Right ventricle myocardium superior (tissue), 1 donor: ENCODE measurements at regions not wholly inside any gene's neighbourhood (a gene's known extent, or its start where the extent isn't known, plus 50 kb on each side); places are given as distances from the start of the nearest gene placed in this dataset.
"Not testable (repeated sequence)": the region's sequence is repeated elsewhere in the genome, so short reads cannot be mapped to it uniquely, and the experiment has no call there.

Source experiments
- ATAC-seq: fragments of 200-7000 bp; cut with Tn5 transposase; one replicate; pipeline ENCODE4 v1.9.1; 2020; ENCODE audit warnings: mild to moderate bottlenecking; ENCODE audit not compliant: poor library complexity
- DNase-seq: peaks from one replicate; pipeline ENCODE4 v3.0.0-alpha.2; 2020
- intact Hi-C: fragments of 100-400 bp; cut with DNase I; formaldehyde crosslinking; loops from one replicate; pipeline ENCODE4 v1.11.2; 2022
- donor health status: DM: no; HTN: yes; CAD: no; lungs with severe emphysema.

DNA sequence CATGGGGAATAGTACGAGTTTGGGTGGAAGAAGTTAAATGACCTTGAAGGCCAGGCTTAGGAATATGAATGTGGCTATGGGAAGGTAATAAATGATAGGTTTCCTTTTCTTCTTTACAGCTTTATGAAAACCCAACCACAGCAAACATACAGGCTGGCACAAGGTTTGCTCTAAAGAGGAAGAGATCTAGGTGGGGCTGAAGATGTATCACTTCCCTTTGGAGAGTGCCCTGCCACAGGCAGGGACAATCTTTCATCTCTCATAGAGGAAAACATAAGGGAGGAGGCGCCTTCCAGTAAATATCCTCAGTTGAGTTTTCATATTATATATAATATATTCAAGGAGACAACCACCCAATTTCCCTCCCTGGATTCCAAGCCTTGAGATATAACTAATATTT lies 72.9 kb upstream of the FRMD6 start:
- DNase-seq (no peak), ATAC-seq (no peak)
- intact Hi-C loops = no loop called here

DNA sequence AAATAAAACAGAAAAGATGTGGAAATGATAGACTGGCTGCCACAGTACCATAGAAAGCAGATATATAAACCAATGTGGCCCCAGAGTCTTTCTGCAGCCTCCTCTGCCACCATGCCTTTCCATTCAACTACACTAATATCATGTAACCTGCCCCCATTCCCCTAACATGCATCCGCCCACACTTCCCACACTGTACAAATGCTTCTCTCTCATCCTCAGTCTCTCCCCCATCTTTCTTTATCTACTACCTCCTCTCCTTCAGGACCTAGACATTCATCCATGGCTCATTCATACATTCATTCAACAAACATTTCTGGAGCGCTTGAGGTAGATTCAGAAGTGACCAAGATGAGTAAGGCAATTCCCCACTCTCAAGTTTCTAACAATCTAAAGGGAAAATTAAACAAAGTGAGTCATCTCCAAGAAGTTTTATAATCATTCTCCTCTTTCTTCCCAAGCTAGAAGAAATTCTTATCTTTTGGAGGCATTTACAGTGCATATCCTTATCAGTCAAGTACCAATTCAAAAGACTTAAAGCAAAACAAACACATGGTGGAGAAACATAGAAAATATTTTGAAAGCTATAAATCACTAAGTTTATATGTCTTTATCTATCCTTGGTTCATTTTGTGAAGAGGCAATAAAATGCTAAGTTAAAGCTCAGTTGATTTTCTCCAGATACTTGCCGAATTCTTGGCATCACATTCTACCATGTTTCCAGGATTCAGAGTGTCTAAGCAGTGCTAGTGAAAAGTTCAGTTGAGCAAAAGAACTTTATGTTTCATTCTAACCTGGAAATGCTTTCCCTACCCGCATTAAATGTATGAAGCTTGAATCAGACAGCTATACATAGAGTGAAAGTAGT lies 70.5 kb upstream of the FRMD6 start:
- intact Hi-C loops = no loop called here
- DNase-seq (no peak), ATAC-seq (no peak)

DNA sequence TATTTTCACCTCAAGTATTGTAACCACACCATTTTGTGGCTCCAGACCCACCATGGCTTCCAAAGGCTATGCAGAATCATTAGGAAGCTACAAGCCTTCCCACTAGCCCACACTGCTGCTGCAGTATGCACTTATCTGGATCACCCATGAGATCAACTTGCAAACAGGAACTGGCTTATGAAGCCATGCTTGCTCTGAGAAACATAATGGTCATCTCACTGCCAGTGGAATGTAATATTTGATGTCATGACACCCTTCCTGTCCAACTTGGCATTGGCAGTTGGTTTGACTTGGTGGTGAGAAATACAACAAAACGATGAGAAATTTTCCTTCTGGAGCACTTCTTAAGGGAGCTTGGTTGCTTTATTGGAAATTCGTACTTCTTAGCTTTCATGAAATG lies 69.3 kb upstream of the FRMD6 start:
- DNase-seq = no peak
- peak; percentile 25 for ATAC-seq

DNA sequence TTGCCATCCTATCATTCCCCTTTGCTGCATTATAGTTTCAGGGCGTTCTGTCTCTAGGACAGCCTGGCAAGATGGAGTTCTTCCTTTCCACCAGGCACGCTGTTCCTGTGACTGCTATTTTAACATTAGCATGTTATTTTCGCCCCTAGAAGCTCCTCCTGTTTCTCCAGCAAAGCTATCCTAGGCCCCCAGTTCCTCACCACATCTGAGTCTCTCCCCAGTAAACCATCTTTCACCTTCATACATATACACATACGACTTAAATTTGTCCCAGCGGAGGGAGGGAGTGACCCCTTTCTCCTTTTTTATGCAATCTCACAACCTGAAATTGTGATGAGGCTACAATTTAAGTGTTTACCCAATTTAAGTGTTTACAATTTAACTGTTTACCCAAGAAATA lies 66.7 kb upstream of the FRMD6 start:
- intact Hi-C loops = no loop called here
- no peak for DNase-seq
- no peak for ATAC-seq

More for the DNA sequence above, 69.3 kb upstream of the FRMD6 start:
- intact Hi-C loops = no loop called here

DNA sequence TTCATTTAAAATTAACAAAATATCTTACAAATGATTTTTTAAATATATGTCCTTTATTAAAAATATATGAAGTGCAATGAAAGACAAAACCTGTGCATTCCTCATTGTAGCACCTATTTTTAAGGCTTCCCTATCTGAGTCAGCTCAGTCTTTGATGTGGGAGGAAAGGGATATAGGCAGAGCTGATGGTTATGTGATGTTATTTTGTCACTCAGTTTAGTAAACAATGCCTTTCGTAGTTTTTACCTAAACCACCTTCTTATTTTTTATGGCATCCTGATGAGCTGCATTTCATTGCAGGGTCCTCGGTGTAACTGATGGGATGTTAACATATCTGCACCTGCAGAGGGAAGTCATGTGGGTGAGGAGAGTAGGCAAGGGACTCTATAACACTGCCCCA lies 58.9 kb upstream of the FRMD6 start:
- DNase-seq = no peak
- ATAC-seq = no peak
- intact Hi-C loops = no loop called here

DNA sequence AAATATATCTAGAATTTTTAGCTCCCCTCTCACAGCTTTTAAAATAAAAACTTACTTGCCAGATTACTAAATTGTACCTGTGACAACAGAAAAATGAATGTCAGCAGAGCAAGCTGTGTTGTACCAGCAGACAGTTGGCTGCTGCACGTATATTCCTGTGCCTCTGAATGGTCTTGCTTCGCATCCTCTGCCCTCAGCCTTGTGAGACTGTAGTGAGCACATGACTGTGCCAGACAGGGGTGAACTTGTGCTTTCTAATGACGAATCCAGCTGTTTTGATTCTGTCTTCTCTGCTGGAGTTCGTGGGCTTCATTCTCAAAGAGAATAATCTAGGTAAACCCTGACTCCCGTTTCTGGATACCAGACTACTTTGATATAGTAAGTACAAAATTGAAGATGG lies 58.3 kb upstream of the FRMD6 start:
- no peak for DNase-seq
- no peak for ATAC-seq
- intact Hi-C loops = no loop called here

DNA sequence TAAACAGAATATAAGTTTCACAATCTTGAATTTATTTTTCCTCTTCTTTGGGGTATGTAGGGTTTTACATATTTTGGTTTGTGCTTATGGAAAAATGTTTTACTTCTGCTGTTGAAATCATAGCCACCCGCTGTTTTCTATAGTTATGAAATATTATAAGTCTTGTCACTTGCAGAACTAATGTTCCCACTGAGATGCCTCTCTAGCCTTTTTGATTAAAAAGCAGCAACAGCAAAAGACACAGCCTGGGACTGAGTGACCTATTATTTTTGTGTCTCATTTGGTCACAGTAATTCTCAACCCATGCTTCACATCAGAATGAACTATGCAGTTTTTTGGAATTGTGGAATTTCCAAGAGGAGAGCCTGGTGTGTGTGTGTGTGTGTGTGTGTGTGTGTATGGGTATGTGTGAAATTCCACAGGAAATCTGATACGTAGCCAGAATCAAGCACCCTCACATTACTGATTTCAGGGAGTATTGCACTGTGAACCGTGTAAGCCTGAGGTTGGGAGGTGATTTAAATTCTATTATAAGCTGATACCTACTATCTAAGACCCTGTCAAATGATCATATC lies 55.7 kb upstream of the FRMD6 start:
- DNase-seq (no peak), ATAC-seq (no peak)
- intact Hi-C loops = no loop called here

DNA sequence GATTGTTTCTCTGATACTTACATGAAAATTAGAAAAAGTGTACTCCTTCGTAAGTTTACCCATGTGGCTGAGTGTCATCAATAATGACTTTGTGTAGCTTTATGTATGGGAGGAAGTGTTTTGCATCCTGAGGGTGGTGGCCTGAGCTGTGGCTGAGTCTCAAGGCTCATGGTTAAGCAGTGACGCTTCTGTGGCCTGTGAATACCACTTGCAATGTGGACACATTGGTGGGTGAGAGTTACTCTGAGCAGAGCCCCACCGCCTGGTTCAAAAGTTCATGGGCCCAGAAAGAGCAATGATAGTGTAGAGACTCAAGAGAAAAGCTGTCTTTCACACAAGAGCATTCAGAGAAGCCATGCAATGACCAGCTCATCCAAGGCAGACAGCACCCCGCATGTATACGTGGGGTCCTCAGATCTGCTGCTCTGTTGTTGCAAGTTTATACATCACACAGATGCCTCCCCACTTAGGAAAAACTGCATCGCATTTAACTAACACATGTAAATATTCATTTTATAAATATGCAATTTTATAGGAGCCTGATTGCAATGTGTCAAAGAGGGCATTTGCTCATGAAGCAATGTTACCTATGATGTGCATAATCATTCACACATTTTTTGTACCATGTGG lies 55.1 kb upstream of the FRMD6 start:
- no peak for DNase-seq
- no peak for ATAC-seq
- intact Hi-C loops = no loop called here

DNA sequence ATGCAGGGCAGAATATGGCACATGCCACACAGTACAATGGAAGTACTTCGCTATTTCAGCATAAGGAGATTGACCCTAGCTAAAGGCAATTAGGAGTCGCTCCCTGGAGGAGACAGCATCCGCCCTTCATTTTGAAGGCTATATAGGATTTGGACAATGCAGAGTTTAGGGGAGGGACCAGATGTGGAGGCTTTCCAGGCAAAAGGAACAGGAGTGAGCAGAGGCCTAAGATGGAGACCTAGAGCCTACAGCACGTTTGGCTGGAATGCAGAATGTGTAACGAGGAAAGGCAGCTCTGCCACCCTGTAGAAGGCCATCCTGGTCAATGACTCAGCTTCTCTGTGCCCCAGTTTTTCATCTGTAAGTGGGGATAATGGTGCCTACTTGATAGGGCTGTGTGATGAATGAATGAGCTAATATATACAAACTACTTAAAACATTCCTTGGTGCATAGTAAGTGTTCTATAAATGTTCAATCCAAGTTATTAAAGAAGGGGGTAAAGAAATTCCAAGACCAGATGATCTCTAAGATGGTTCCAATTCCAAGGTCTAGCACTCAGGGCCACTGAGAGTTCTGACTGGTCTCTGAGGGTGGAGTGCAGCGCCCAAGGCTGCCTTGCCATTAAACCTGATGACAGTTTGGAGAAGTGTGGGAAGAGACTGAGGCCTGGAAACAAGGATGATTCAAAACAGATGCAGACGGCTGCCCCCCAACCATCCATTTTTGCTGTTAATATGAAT lies 54.3 kb upstream of the FRMD6 start:
- intact Hi-C loops = no loop called here
- ATAC-seq (no peak), DNase-seq (no peak)

DNA sequence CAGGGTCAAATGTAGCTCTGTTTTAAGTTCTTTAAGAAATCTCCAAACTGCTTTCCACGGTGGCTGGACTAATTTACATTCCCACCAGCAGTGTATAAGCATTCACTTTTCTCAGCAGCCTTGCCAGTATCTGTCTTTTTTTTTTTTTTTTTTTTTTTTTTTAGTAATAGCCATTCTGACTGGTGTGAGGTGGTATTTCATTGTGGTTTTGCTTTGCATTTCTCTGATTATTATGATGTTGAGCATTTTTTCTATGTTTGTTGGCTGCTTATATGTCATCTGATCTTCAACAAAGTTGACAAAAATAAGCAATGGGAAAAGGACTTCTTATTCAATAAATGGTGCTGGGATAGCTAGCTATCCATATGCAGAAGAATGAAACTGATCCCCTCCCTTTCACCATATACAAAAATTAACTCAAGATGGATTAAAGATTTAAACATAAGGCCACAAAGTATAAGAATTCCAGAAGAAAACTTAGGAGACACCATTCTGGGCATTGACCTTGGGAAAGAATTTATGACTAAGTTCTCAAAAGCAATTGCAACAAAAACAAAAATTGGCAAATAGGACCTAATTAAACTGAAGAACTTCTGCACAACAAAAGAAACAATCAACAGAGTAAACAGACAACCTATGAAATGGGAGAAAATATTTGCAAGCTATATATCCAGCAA lies 52.6 kb upstream of the FRMD6 start:
- ATAC-seq, intact Hi-C loops, DNase-seq: not testable (repeated sequence)

DNA sequence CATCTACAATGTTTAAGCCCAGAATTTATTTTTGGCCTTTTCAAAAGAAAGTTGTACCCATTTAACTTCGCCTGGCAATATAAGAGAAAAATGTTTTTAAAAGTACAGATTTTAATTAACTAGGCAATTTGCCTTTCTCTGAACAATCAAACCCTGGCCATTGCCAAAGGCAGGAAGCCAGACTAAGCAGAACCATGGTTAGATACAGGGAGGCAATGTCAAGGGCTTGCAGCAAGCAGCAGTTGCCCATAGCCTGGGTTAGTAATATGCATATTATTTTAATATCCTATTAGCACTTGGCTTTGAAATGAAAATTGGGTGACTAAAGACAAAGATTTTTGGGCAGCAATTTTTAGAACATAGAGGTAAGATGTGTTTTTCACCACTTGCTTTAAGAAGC lies 51.1 kb upstream of the FRMD6 start:
- DNase-seq (no peak), ATAC-seq (no peak)
- intact Hi-C loops = no loop called here
